ENCODE measurements at regions not wholly inside any gene's neighbourhood (a gene's known extent, or its start where the extent isn't known, plus 50 kb on each side); places are given as distances from the start of the nearest gene placed in this dataset.

DNA sequence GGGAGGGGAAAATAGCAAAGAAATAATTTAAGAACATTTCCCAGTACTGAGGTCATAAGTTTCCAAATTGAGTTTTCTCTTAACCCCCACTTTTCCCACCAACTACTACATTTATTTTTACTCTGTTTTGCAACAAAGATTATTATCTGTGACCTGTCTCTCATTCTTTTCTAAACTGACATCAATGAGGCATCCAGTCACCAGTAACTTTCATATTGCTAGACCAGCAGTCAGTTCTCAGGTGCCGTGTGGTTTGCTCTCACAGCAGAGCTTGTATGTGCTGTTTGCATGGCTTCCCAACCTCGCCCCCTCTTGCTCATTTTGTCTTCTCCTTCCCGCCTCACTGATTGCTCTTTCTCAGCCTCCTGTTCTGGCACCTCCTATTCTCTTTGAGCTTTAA, 1091.3 kb downstream of the TBC1D22A start:
- TF ChIP-seq, protein P1, sequence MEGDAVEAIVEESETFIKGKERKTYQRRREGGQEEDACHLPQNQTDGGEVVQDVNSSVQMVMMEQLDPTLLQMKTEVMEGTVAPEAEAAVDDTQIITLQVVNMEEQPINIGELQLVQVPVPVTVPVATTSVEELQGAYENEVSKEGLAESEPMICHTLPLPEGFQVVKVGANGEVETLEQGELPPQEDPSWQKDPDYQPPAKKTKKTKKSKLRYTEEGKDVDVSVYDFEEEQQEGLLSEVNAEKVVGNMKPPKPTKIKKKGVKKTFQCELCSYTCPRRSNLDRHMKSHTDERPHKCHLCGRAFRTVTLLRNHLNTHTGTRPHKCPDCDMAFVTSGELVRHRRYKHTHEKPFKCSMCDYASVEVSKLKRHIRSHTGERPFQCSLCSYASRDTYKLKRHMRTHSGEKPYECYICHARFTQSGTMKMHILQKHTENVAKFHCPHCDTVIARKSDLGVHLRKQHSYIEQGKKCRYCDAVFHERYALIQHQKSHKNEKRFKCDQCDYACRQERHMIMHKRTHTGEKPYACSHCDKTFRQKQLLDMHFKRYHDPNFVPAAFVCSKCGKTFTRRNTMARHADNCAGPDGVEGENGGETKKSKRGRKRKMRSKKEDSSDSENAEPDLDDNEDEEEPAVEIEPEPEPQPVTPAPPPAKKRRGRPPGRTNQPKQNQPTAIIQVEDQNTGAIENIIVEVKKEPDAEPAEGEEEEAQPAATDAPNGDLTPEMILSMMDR (IDR thresholded peaks at IDR 0.05): no peak
- TF ChIP-seq EP300 (IDR thresholded peaks at IDR 0.05): no peak
